WTC11 (cell line): ENCODE measurements at regions not wholly inside any gene's neighbourhood (a gene's known extent, or its start where the extent isn't known, plus 50 kb on each side); places are given as distances from the start of the nearest gene placed in this dataset.
"Not testable (repeated sequence)": the region's sequence is repeated elsewhere in the genome, so short reads cannot be mapped to it uniquely, and the experiment has no call there.

Experiments
- ATAC-seq: fragments of 200-7000 bp; cut with Tn5 transposase; 2 replicates; pipeline ENCODE4 v1.10.0; 2021; ENCODE audit warnings: mild to moderate bottlenecking, moderate library complexity
- CTCF ChIA-PET: fragments of 300-600 bp; sonication (Branson Sonifier 250); formaldehyde crosslinking; loops from one replicate; lab custom pipeline; 2021; ENCODE audit warnings: antibody characterized with exemption; lab: Charles Lee
- POLR2A ChIA-PET: fragments of 350-600 bp; sonication (Branson Sonifier 250); formaldehyde crosslinking; loops from one replicate; lab custom pipeline; 2021; ENCODE audit warnings: antibody characterized with exemption; lab: Charles Lee
- DNase-seq: peaks from one replicate; pipeline ENCODE4 v3.0.0; 2021; ENCODE audit warnings: low spot score
- H3K27ac Mint-ChIP-seq: 2 replicates; pipeline ENCODE4 v1.8.0; 2021; ENCODE audit warnings: mixed read lengths
- H3K27me3 Mint-ChIP-seq: 2 replicates; pipeline ENCODE4 v1.8.0; 2021; ENCODE audit warnings: low read depth, mild to moderate bottlenecking, moderate library complexity, mixed read lengths
- H3K36me3 Mint-ChIP-seq: 2 replicates; pipeline ENCODE4 v1.8.0; 2021; ENCODE audit warnings: mixed read lengths
- H3K4me1 Mint-ChIP-seq: 2 replicates; pipeline ENCODE4 v1.8.0; 2022; ENCODE audit warnings: mixed read lengths
- H3K4me3 Mint-ChIP-seq: 2 replicates; pipeline ENCODE4 v1.8.0; 2021; ENCODE audit warnings: mild to moderate bottlenecking, moderate library complexity, mixed read lengths
- H3K9me3 Mint-ChIP-seq: 2 replicates; pipeline ENCODE4 v1.8.0; 2021; ENCODE audit warnings: mixed read lengths
- TF ChIP-seq, protein P1 (sequence below): fragments of 200-600 bp; IDR thresholded peaks from 2 replicates; pipeline ENCODE4 v1.8.0; 2022; ENCODE audit warnings: antibody characterized with exemption

GRCh38 chr12:8332373-8332772 lies 105.0 kb upstream of the FAM90A1 start:
- H3K27me3 Mint-ChIP-seq, CTCF ChIA-PET, H3K27ac Mint-ChIP-seq, H3K4me1 Mint-ChIP-seq, ATAC-seq, POLR2A ChIA-PET, H3K4me3 Mint-ChIP-seq, DNase-seq: not testable (repeated sequence)
- H3K36me3 Mint-ChIP-seq, result peaks cover 15% of the 10 kb centered on the region
- peaks cover 22% of the 10 kb centered on the region for H3K9me3 Mint-ChIP-seq

GRCh38 chr12:8351073-8351472 lies 104.7 kb upstream of the CLEC6A start:
- POLR2A ChIA-PET, DNase-seq, H3K4me3 Mint-ChIP-seq, H3K4me1 Mint-ChIP-seq, H3K27me3 Mint-ChIP-seq, CTCF ChIA-PET, H3K27ac Mint-ChIP-seq, ATAC-seq: not testable (repeated sequence)
- Mint-ChIP-seq H3K9me3 (peaks cover 33% of the 10 kb centered on the region), H3K36me3 (peaks cover 13% of the 10 kb centered on the region)

GRCh38 chr12:8354741-8355140 lies 101.0 kb upstream of the CLEC6A start:
- CTCF ChIA-PET, H3K4me3 Mint-ChIP-seq: not testable (repeated sequence)

DNA sequence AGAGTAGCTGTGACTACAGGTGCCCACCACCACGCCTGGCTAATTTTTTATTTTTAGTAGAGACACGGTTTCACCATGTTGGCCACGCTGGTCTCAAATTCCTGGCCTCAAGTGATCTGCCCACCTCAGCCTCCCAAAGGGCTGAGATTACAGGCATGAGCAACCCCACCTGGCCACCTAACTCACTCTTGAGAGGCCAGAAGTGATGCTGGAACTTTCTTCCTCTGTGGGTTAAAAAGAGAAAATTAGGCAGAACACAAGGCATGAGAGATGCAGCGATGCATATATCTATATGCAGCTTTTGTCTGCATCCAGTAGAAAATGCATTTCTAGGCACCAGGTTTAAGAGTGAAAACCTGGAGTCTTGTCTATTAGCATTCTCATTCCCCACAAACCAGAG lies 100.2 kb upstream of the CLEC6A start:
- POLR2A ChIA-PET, H3K4me3 Mint-ChIP-seq, DNase-seq, H3K9me3 Mint-ChIP-seq, H3K36me3 Mint-ChIP-seq, H3K27ac Mint-ChIP-seq, H3K27me3 Mint-ChIP-seq, ATAC-seq, CTCF ChIA-PET, H3K4me1 Mint-ChIP-seq: not testable (repeated sequence)

More at GRCh38 chr12:8354741-8355140, 101.0 kb upstream of the CLEC6A start:
- POLR2A ChIA-PET, H3K27ac Mint-ChIP-seq, H3K9me3 Mint-ChIP-seq, H3K36me3 Mint-ChIP-seq, H3K4me1 Mint-ChIP-seq, ATAC-seq, H3K27me3 Mint-ChIP-seq, DNase-seq: not testable (repeated sequence)

DNA sequence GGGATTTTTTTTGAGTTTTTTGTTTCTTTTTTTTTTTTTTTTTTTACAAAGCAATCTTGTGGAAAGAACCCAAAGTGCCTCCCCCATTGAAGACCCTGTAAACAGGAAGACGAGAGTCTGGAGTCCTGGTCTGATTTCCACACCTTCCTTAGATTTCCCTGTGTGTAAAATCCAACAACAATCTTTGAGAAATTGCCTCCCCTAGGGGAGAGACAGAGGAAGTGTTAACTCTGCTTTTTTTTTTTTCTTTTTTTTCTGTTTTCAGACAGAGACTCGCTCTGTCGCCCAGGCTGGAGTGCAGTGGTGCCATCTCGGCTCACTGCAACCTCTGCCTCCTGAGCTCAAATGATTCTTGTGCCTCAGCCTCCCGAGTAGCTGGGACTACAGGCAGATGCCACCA lies 82.0 kb upstream of the CLEC6A start:
- not testable (repeated sequence) for H3K9me3 Mint-ChIP-seq

DNA sequence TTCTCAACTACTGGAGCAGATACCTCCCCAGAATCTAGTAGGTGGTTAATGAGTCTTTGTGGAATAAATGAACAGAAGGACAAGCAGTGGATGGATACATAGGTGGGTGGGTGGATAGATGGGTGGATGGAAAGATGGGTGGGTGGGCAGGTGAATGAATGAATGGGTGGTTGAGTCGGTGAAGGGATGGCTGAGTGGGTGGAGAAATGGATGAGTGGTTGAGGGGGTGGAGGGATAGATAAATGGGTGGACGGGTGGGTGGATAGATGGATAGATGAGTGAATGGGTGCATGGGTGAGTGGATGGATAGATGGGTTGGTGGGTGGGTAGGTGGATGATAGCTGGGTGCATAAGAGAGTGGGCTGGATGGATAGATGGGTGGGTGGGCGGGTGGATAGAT lies 80.6 kb upstream of the CLEC6A start:
- H3K36me3 Mint-ChIP-seq, H3K27ac Mint-ChIP-seq, ATAC-seq, H3K27me3 Mint-ChIP-seq, POLR2A ChIA-PET, DNase-seq, CTCF ChIA-PET, H3K9me3 Mint-ChIP-seq, H3K4me3 Mint-ChIP-seq: not testable (repeated sequence)
- H3K4me1 Mint-ChIP-seq, result peaks cover 42% of the 10 kb centered on the region

More for the DNA sequence above, 82.0 kb upstream of the CLEC6A start:
- ATAC-seq, result 0 out of 2 replicates have a peak, but pooled peaks have one; percentile 28
- CTCF ChIA-PET, result interaction anchor here (0.7 kb wide), 1 partner anchor 17 kb away, joined by 3 read pairs; no protein-coding TSS in a partner anchor
- H3K4me3 Mint-ChIP-seq, DNase-seq, H3K27me3 Mint-ChIP-seq, H3K36me3 Mint-ChIP-seq, H3K27ac Mint-ChIP-seq, POLR2A ChIA-PET: not testable (repeated sequence)
- TF ChIP-seq, protein P1, sequence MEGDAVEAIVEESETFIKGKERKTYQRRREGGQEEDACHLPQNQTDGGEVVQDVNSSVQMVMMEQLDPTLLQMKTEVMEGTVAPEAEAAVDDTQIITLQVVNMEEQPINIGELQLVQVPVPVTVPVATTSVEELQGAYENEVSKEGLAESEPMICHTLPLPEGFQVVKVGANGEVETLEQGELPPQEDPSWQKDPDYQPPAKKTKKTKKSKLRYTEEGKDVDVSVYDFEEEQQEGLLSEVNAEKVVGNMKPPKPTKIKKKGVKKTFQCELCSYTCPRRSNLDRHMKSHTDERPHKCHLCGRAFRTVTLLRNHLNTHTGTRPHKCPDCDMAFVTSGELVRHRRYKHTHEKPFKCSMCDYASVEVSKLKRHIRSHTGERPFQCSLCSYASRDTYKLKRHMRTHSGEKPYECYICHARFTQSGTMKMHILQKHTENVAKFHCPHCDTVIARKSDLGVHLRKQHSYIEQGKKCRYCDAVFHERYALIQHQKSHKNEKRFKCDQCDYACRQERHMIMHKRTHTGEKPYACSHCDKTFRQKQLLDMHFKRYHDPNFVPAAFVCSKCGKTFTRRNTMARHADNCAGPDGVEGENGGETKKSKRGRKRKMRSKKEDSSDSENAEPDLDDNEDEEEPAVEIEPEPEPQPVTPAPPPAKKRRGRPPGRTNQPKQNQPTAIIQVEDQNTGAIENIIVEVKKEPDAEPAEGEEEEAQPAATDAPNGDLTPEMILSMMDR, result peak; percentile 49
- H3K4me1 Mint-ChIP-seq, result peaks cover 34% of the 10 kb centered on the region

DNA sequence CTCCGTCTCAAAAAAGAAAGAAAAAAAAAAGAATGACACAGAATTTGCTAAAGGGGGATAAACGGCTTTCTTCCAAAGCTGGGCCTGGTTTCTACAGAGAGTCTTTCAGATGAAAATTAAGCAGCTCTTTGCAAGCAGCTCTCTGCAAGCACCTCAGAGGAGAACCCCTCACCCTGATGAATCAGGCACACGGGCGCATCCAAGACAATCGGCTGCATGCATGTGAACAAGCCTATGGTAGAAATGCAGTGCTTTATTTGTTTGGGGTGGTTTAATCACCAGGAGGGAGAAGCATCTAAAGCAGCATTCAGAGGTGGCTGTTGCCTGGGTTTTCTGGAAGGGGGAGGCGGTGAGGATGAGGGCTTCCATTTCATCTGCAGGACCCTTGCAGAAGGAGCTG lies 78.0 kb upstream of the CLEC6A start:
- peaks cover 47% of the 10 kb centered on the region for H3K4me1 Mint-ChIP-seq
- peak; percentile 18 for DNase-seq
- H3K27me3 Mint-ChIP-seq, POLR2A ChIA-PET, H3K36me3 Mint-ChIP-seq, H3K4me3 Mint-ChIP-seq, ATAC-seq, H3K9me3 Mint-ChIP-seq: not testable (repeated sequence)
- CTCF ChIA-PET, result interaction anchor here (1.0 to 1.1 kb wide), 2 partner anchors 12 to 158 kb away, joined by 3 read pairs; no protein-coding TSS in a partner anchor
- peak overlapping the region; percentile 88 for H3K27ac Mint-ChIP-seq

GRCh38 chr12:8382556-8382955 lies 73.2 kb upstream of the CLEC6A start:
- ATAC-seq, POLR2A ChIA-PET, H3K9me3 Mint-ChIP-seq, H3K27ac Mint-ChIP-seq, H3K36me3 Mint-ChIP-seq, CTCF ChIA-PET, H3K27me3 Mint-ChIP-seq, DNase-seq, H3K4me3 Mint-ChIP-seq: not testable (repeated sequence)
- peaks cover 28% of the 10 kb centered on the region for H3K4me1 Mint-ChIP-seq

- POLR2A ChIA-PET, CTCF ChIA-PET, H3K27me3 Mint-ChIP-seq, ATAC-seq, DNase-seq, H3K36me3 Mint-ChIP-seq, H3K4me3 Mint-ChIP-seq, H3K27ac Mint-ChIP-seq, H3K9me3 Mint-ChIP-seq: not testable (repeated sequence)
- peaks cover 14% of the 10 kb centered on the region for H3K4me1 Mint-ChIP-seq
Measured at GRCh38 chr12:8384686-8385085, 71.1 kb upstream of the CLEC6A start.

DNA sequence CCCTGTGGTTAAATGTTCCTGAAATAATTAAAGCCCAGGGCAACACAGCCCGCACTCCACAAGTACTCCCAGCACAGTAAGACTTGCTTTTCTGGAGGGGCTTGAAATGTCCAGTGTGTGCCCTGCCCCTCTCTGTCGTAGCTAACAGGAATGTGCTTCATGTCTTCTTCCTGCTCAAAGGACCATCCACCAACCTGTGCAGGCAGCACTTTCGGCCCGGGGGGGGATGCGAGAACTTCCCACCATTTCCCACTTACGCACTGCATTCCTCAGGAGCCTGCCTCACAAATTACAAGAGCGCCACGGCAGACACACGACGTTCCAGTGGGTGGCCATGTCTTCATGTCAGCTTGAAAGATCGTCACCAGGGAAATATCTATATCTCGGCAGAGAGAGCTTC lies 70.3 kb upstream of the CLEC6A start:
- Mint-ChIP-seq H3K27me3 (peaks cover 12% of the 10 kb centered on the region), H3K4me1 (peaks cover 12% of the 10 kb centered on the region)
- ATAC-seq, CTCF ChIA-PET, H3K4me3 Mint-ChIP-seq, H3K27ac Mint-ChIP-seq, H3K9me3 Mint-ChIP-seq, DNase-seq, H3K36me3 Mint-ChIP-seq, POLR2A ChIA-PET: not testable (repeated sequence)

DNA sequence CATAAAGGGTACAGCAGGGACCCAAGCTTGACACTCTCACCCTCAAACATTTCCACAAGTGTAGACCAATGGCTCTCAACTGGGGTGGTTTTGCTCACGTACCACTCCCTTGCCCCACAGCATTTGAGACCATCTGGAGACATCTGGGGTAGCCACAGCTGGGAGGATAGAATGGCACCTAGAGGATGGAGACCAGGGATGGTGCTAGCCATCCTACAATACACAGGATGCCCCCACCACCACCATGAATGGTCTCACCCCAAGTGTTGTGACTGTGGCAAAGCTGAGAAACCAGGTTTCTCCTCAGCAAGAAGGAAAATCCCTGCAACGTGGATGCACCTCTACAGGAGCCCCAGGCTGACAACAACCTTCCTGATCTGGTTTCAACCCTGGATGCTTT lies 69.1 kb upstream of the CLEC6A start:
- H3K4me3 Mint-ChIP-seq, H3K36me3 Mint-ChIP-seq, H3K9me3 Mint-ChIP-seq, POLR2A ChIA-PET, DNase-seq, CTCF ChIA-PET, ATAC-seq, H3K27ac Mint-ChIP-seq: not testable (repeated sequence)
- peaks cover 12% of the 10 kb centered on the region for H3K4me1 Mint-ChIP-seq
- H3K27me3 Mint-ChIP-seq, result peaks cover 19% of the 10 kb centered on the region

DNA sequence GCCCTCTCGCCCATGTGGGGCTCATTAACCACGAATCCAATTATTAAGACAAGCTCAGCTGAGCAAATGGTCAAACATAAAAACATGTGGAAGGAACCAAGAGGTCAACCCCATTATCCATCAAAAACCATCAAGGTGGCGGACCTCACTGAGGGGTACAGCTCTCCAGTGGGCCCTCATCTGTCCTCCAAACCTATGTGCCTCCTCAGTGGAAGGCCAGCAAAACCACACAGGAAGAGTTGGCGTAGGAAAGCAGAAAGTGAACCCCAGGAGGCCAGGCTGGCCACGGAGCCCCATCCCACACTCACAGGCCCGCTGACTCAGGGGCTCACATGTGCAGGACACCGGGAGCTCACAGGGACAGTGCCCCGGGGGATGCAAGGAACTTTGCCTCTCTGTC lies 66.5 kb upstream of the CLEC6A start:
- DNase-seq, H3K36me3 Mint-ChIP-seq, POLR2A ChIA-PET, H3K9me3 Mint-ChIP-seq, H3K27ac Mint-ChIP-seq, ATAC-seq: not testable (repeated sequence)
- H3K27me3 Mint-ChIP-seq, result peaks cover 28% of the 10 kb centered on the region
- peaks cover 21% of the 10 kb centered on the region for H3K4me1 Mint-ChIP-seq
- peak overlapping the region; percentile 70 for H3K4me3 Mint-ChIP-seq
- CTCF ChIA-PET, result interaction anchor here (1.0 to 1.6 kb wide), 10 partner anchors 17 to 395 kb away, joined by 3 to 9 read pairs (median 3); no protein-coding TSS in a partner anchor
